PC-3 (cell line): ENCODE measurements at regions not wholly inside any gene's neighbourhood (a gene's known extent, or its start where the extent isn't known, plus 50 kb on each side); places are given as distances from the start of the nearest gene placed in this dataset.

ENCODE experiments used
- CTCF ChIP-seq: fragments of 300-600 bp; sonication (generic); conservative IDR thresholded peaks from 2 replicates; pipeline ENCODE4 v1.5.1; 2017; ENCODE audit warnings: antibody characterized with exemption, low read depth, mild to moderate bottlenecking, low read length
- EZH2 ChIP-seq: fragments of 300-600 bp; sonication (generic); IDR thresholded peaks from one replicate; pipeline ENCODE4 v1.6.1; 2017; ENCODE audit warnings: antibody characterized with exemption, mild to moderate bottlenecking, low read length; ENCODE audit not compliant: unreplicated experiment

DNA sequence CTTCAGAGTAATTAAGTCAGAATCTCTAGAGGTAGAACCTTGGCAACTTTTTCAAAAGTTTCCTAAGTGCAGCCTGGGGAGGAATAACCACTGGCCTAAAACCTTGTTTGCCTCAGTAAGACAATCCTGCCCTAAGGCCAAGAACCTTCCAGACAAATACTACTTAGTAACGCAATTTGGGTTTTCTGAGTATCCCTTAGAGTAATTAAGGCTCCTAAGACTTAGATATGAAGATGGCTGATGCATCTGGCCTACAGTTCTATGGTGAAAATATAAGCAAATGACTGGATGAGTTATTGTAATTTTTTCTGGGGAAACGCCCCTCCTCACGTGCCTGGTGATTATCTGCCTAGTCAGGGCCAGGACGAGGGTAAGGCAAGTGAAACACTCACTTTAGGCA, 95.7 kb upstream of the DLX2 start:
- no peak for TF ChIP-seq CTCF
- no peak for TF ChIP-seq EZH2
